CD14-positive monocyte (primary cell): ENCODE measurements at regions not wholly inside any gene's neighbourhood (a gene's known extent, or its start where the extent isn't known, plus 50 kb on each side); places are given as distances from the start of the nearest gene placed in this dataset.

Experiments used
- DNase-seq, 3 donors: peaks; one replicate each; pipeline ENCODE4 v3.0.0-alpha.2; 2011 to 2022
- H2AFZ ChIP-seq: 2 replicates; pipeline ENCODE4 v1.6.0; 2012; ENCODE audit warnings: mild to moderate bottlenecking, low read depth, low read length, inconsistent platforms; ENCODE audit not compliant: insufficient read depth, poor library complexity, severe bottlenecking
- H3K27ac ChIP-seq, 2 donors: 1 replicate in 1 of 2; 2 replicates in 1 of 2; pipeline ENCODE4 v1.5.1; 2012 to 2013; ENCODE audit warnings: low read length in 2 of 2, control low read depth in 1 of 2, inconsistent platforms in 1 of 2, low read depth in 1 of 2, mild to moderate bottlenecking in 1 of 2
- H3K27me3 ChIP-seq, 2 donors: one replicate each; pipeline versions ENCODE4 v1.6.0 to v1.6.1; 2011 to 2013; ENCODE audit warnings: low read length in 2 of 2; ENCODE audit not compliant: control insufficient read depth in 2 of 2, insufficient read depth in 2 of 2
- H3K36me3 ChIP-seq, 2 donors: replicated peaks in 1 of 2; 1 replicate in 1 of 2; 2 replicates in 1 of 2; pipeline versions ENCODE4 v1.5.1 to v1.6.1; 2012 to 2013; ENCODE audit warnings: low read length in 2 of 2, control low read depth in 1 of 2, inconsistent platforms in 1 of 2, mild to moderate bottlenecking in 1 of 2; ENCODE audit not compliant: insufficient read depth in 2 of 2, control insufficient read depth in 1 of 2
- H3K4me1 ChIP-seq, 2 donors: 1 replicate in 1 of 2; 2 replicates in 1 of 2; pipeline versions ENCODE4 v1.5.1 to v1.6.1; 2012 to 2013; ENCODE audit warnings: low read length in 2 of 2, control low read depth in 1 of 2, inconsistent platforms in 1 of 2, mild to moderate bottlenecking in 1 of 2, moderate library complexity in 1 of 2; ENCODE audit not compliant: insufficient read depth in 2 of 2, control insufficient read depth in 1 of 2
- H3K4me2 ChIP-seq: replicated peaks from 2 replicates; pipeline ENCODE3; 2012; ENCODE audit warnings: low read length, moderate library complexity, mild to moderate bottlenecking; ENCODE audit not compliant: poor library complexity, severe bottlenecking; ENCODE audit errors: extremely low read depth
- H3K4me3 ChIP-seq, 3 experiments: fragments of 200-600 bp in 1 of 3; sonication (generic) in 1 of 3; replicated peaks in 1 of 3; 1 replicate in 2 of 3; 2 replicates in 1 of 3; pipeline ENCODE4 v1.5.1; 2011 to 2013; ENCODE audit warnings: low read length in 3 of 3, mild to moderate bottlenecking in 3 of 3, control low read depth in 2 of 3, low read depth in 2 of 3, inconsistent platforms in 1 of 3, moderate library complexity in 1 of 3
- H3K79me2 ChIP-seq: 2 replicates; pipeline ENCODE4 v1.6.0; 2012; ENCODE audit warnings: mild to moderate bottlenecking, control low read depth, inconsistent platforms, low read length, moderate library complexity; ENCODE audit not compliant: insufficient read depth
- H3K9ac ChIP-seq: 2 replicates; pipeline ENCODE4 v1.6.0; 2017; ENCODE audit warnings: low read length, mild to moderate bottlenecking; ENCODE audit not compliant: insufficient read depth, poor library complexity, severe bottlenecking
- H3K9me3 ChIP-seq, 2 donors: replicated peaks in 1 of 2; 1 replicate in 1 of 2; 2 replicates in 1 of 2; pipeline versions ENCODE4 v1.5.1 to v1.6.1; 2012 to 2013; ENCODE audit warnings: low read length in 2 of 2, control low read depth in 1 of 2; ENCODE audit not compliant: control insufficient read depth in 1 of 2, insufficient read depth in 1 of 2
- H4K20me1 ChIP-seq: 2 replicates; pipeline ENCODE4 v1.6.0; 2012; ENCODE audit warnings: mild to moderate bottlenecking, low read length, control low read depth, moderate library complexity; ENCODE audit not compliant: insufficient read depth
- H3K27ac Mint-ChIP-seq, 7 donors: one replicate each; pipeline ENCODE4 v1.8.0; 2020; ENCODE audit warnings: mild to moderate bottlenecking in 7 of 7, mixed read lengths in 7 of 7, moderate library complexity in 6 of 7, inconsistent platforms in 2 of 7
- H3K27me3 Mint-ChIP-seq, 3 donors: one replicate each; pipeline ENCODE4 v1.8.0; 2021 to 2022; ENCODE audit warnings: low read depth in 3 of 3, mild to moderate bottlenecking in 3 of 3, mixed read lengths in 3 of 3, moderate library complexity in 3 of 3, inconsistent platforms in 1 of 3
- H3K36me3 Mint-ChIP-seq, 2 donors: one replicate each; pipeline ENCODE4 v1.8.0; 2020; ENCODE audit warnings: mixed read lengths in 2 of 2, inconsistent platforms in 1 of 2, mild to moderate bottlenecking in 1 of 2
- H3K4me1 Mint-ChIP-seq: one replicate; pipeline ENCODE4 v1.8.0; 2020; ENCODE audit warnings: mild to moderate bottlenecking, mixed read lengths
- H3K4me3 Mint-ChIP-seq, 2 donors: one replicate each; pipeline ENCODE4 v1.8.0; 2020; ENCODE audit warnings: mild to moderate bottlenecking in 2 of 2, mixed read lengths in 2 of 2, moderate library complexity in 1 of 2
- H3K9me3 Mint-ChIP-seq, 7 donors: one replicate each; pipeline ENCODE4 v1.8.0; 2020 to 2022; ENCODE audit warnings: mixed read lengths in 7 of 7, mild to moderate bottlenecking in 6 of 7, moderate library complexity in 6 of 7, inconsistent platforms in 2 of 7
- WGBS: methylation state at CpG from one replicate; pipeline ENCODE4 v1.1.5; 2013; ENCODE audit warnings: missing lambda C conversion rate; ENCODE audit not compliant: insufficient coverage; 5-methylcytosine and 5-hydroxymethylcytosine counted together
- intact Hi-C, 2 donors: fragments of 100-400 bp; cut with micrococcal nuclease; formaldehyde crosslinking; loops; one replicate each; pipeline versions ENCODE4 v1.15.0 to v1.15.1; 2023
- TF ChIP-seq, protein P1 (sequence below): fragments of 200-600 bp; IDR thresholded peaks from one replicate; pipeline ENCODE4 v1.8.0; 2022; ENCODE audit warnings: antibody characterized with exemption, mild to moderate bottlenecking

DNA sequence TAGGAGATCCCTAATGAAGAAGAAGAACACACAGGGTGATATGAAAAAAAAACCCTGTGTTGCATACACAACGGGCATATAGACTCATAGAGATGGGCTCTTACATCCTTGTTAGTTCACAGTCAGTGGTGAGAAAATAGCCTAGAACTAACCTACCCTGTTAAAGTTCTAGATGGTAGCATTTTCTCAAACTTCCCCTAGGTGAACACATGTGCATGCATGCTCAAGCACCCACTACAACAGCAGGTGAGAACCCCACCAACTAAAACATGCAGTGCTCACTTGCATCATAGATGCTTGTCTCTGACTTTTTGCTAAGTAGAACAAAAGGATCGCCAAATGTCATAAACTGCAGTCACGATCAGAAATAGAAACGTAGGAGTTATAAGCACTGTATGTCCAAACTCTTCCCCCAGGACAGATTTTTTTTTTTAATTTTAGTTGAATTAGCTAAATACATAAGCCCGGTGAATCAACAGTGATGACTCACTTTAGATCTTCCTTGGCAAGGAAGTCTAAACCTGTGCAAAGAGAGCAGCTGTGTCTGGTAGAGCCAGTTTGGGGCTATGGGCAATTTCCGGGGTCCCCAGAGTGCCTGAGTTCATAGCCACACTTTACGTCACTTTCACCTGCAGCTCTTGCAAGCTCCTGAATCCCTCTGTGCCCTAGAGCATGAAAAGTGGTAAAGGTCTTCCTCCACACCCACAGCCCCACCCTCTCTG lies 96.2 kb upstream of the SEMA6D start:
- intact Hi-C loops: no loop called here

DNA sequence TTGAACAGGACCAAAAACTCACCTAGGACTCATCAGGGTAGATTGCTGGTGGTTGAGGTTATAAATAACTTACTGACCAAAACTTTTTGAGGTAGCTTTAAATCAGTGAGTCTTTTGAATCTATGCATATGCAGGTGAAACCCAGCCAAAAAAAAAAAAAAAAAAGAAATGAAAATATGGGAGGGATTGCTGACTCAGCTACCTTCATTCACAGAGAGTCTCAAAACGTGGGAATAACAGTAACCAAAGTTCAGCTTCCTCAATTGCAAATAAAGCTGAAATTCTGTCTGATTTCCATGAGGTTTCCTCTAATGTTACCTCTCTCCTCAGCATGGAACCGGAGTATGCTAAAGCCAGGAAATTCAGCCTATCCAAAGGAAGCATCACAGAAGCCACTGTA lies 95.2 kb upstream of the SEMA6D start:
- Histone ChIP-seq H2AFZ (no peak overlapping the region), H3K4me1 (no peaks in the 10 kb centered on the region), H3K36me3 (no peaks in the 10 kb centered on the region), H3K27me3 (no peaks in the 10 kb centered on the region), H3K79me2 (no peaks in the 10 kb centered on the region), H3K4me3 (no peak overlapping the region), H3K4me2 (no peak overlapping the region), H3K27ac (no peak overlapping the region), H3K9ac (no peak overlapping the region), H3K9me3 (no peaks in the 10 kb centered on the region), H4K20me1 (no peaks in the 10 kb centered on the region)
- Mint-ChIP-seq H3K27ac (no peak overlapping the region), H3K36me3 (no peaks in the 10 kb centered on the region), H3K4me1 (no peaks in the 10 kb centered on the region), H3K27me3 (peaks cover 0 to 5% (median 0%) of the 10 kb centered on the region in 3 donors), H3K4me3 (no peak overlapping the region), H3K9me3 (peaks cover 0 to 2% (median 0%) of the 10 kb centered on the region in 7 donors)
- intact Hi-C loops: no loop called here
- TF ChIP-seq, protein P1, sequence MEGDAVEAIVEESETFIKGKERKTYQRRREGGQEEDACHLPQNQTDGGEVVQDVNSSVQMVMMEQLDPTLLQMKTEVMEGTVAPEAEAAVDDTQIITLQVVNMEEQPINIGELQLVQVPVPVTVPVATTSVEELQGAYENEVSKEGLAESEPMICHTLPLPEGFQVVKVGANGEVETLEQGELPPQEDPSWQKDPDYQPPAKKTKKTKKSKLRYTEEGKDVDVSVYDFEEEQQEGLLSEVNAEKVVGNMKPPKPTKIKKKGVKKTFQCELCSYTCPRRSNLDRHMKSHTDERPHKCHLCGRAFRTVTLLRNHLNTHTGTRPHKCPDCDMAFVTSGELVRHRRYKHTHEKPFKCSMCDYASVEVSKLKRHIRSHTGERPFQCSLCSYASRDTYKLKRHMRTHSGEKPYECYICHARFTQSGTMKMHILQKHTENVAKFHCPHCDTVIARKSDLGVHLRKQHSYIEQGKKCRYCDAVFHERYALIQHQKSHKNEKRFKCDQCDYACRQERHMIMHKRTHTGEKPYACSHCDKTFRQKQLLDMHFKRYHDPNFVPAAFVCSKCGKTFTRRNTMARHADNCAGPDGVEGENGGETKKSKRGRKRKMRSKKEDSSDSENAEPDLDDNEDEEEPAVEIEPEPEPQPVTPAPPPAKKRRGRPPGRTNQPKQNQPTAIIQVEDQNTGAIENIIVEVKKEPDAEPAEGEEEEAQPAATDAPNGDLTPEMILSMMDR: no peak
- no peak for DNase-seq
- 83% methylated on average over 1 of the region's 2 CpGs for WGBS

More for the DNA sequence above, 96.2 kb upstream of the SEMA6D start:
- Histone ChIP-seq H3K4me2 (no peak overlapping the region), H3K79me2 (no peaks in the 10 kb centered on the region), H2AFZ (no peak overlapping the region), H3K36me3 (no peaks in the 10 kb centered on the region), H3K27ac (no peak overlapping the region), H3K27me3 (no peaks in the 10 kb centered on the region), H3K9ac (no peak overlapping the region), H3K4me3 (no peak overlapping the region), H4K20me1 (no peaks in the 10 kb centered on the region), H3K4me1 (no peaks in the 10 kb centered on the region), H3K9me3 (no peaks in the 10 kb centered on the region)
- H3K36me3 Mint-ChIP-seq: no peaks in the 10 kb centered on the region
- H3K4me3 Mint-ChIP-seq: no peak overlapping the region
- no peaks in the 10 kb centered on the region for H3K4me1 Mint-ChIP-seq
- TF ChIP-seq, protein P1: no peak
- H3K27me3 Mint-ChIP-seq: peaks cover 0 to 3% (median 1%) of the 10 kb centered on the region in 3 donors
- H3K9me3 Mint-ChIP-seq: peaks cover 0 to 2% (median 0%) of the 10 kb centered on the region in 7 donors
- DNase-seq: no peak
- no peak overlapping the region for H3K27ac Mint-ChIP-seq
- 88% methylated on average over 2 of the region's 7 CpGs for WGBS
